PFSK-1 (cell line): ENCODE measurements at regions not wholly inside any gene's neighbourhood (a gene's known extent, or its start where the extent isn't known, plus 50 kb on each side); places are given as distances from the start of the nearest gene placed in this dataset.

Experiments
- FOXP2 ChIP-seq: optimal IDR thresholded peaks from 2 replicates; pipeline ENCODE3; 2011; ENCODE audit warnings: borderline replicate concordance, control low read depth, inconsistent platforms; ENCODE audit not compliant: insufficient read depth; ENCODE audit errors: extremely low read length, extremely low read depth
- POLR2AphosphoS5 ChIP-seq: IDR thresholded peaks from 2 replicates; pipeline ENCODE4 v1.6.1; 2012; ENCODE audit warnings: low read depth, mild to moderate bottlenecking, control low read depth, low read length, moderate library complexity
- REST ChIP-seq, 2 experiments: IDR thresholded peaks; 2 replicates each; pipeline versions ENCODE4 v1.6.1 to v1.8.0; 2011 to 2012; ENCODE audit warnings: low read depth in 2 of 2, low read length in 2 of 2, control low read depth in 1 of 2, inconsistent platforms in 1 of 2, mild to moderate bottlenecking in 1 of 2, moderate library complexity in 1 of 2; ENCODE audit not compliant: insufficient read depth in 1 of 2
- SIN3A ChIP-seq: IDR thresholded peaks from 2 replicates; pipeline ENCODE4 v1.6.1; 2012; ENCODE audit warnings: mild to moderate bottlenecking, low read length, moderate library complexity, borderline replicate concordance; ENCODE audit not compliant: insufficient read depth
- TAF1 ChIP-seq: IDR thresholded peaks from 2 replicates; pipeline ENCODE4 v1.6.1; 2012; ENCODE audit warnings: low read length, control low read depth, borderline replicate concordance; ENCODE audit not compliant: insufficient read depth

- TF ChIP-seq REST (IDR thresholded peaks at IDR 0.05; ENCODE audit: insufficient read depth in 1 of 2, low read depth in 2 of 2, low read length in 2 of 2) (no peak), POLR2AphosphoS5 (no peak), SIN3A (no peak), TAF1 (no peak), FOXP2 (no peak)
Observed at GRCh38 chr7:118758582-118758981, 534.1 kb downstream of the ANKRD7 start.
